MCF 10A (cell line): ENCODE measurements at regions not wholly inside any gene's neighbourhood (a gene's known extent, or its start where the extent isn't known, plus 50 kb on each side); places are given as distances from the start of the nearest gene placed in this dataset.

Experiments
- BruUV-seq: library from RNA; stranded (reverse); fragments of 400-500 nt; replicated peaks from 2 replicates; lab custom pipeline; 2021; lab: Mats Ljungman, UMichigan
- CTCF ChIA-PET: fragments of 300-600 bp; sonication (Branson Sonifier 250); formaldehyde crosslinking; extraction: SDS; loops from one replicate; lab custom pipeline; 2021; ENCODE audit warnings: antibody characterized with exemption, inconsistent platforms; lab: Yijun Ruan, JAX
- POLR2A ChIA-PET: fragments of 300-600, 350-650 bp; sonication (Branson Sonifier 250); formaldehyde crosslinking; extraction: SDS; loops from one replicate; lab custom pipeline; 2020; ENCODE audit warnings: antibody characterized with exemption, inconsistent platforms; lab: Yijun Ruan, JAX
- DNase-seq: peaks from one replicate; pipeline ENCODE4 v3.0.0-alpha.2; 2018; ENCODE audit not compliant: unreplicated experiment
- H3K27ac Mint-ChIP-seq: one replicate; pipeline ENCODE4 v1.8.0; 2022; ENCODE audit warnings: mild to moderate bottlenecking, low read depth, mixed read lengths; ENCODE audit not compliant: unreplicated experiment
- H3K27me3 Mint-ChIP-seq: one replicate; pipeline ENCODE4 v1.8.0; 2022; ENCODE audit warnings: mixed read lengths; ENCODE audit not compliant: insufficient read depth, unreplicated experiment
- H3K36me3 Mint-ChIP-seq: one replicate; pipeline ENCODE4 v1.8.0; 2022; ENCODE audit warnings: mild to moderate bottlenecking, moderate library complexity, mixed read lengths; ENCODE audit not compliant: insufficient read depth, unreplicated experiment
- H3K4me1 Mint-ChIP-seq: one replicate; pipeline ENCODE4 v1.8.0; 2022; ENCODE audit warnings: mixed read lengths; ENCODE audit not compliant: insufficient read depth, unreplicated experiment
- H3K4me3 Mint-ChIP-seq: one replicate; pipeline ENCODE4 v1.8.0; 2022; ENCODE audit warnings: mild to moderate bottlenecking, moderate library complexity, mixed read lengths; ENCODE audit not compliant: unreplicated experiment
- H3K9me3 Mint-ChIP-seq: one replicate; pipeline ENCODE4 v1.8.0; 2022; ENCODE audit warnings: mixed read lengths; ENCODE audit not compliant: unreplicated experiment
- CTCF ChIP-seq: fragments of 200-600 bp; IDR thresholded peaks from one replicate; pipeline ENCODE4 v1.8.0; 2022; ENCODE audit warnings: antibody characterized with exemption, mild to moderate bottlenecking; ENCODE audit not compliant: unreplicated experiment
- intact Hi-C: fragments of 100-400 bp; cut with micrococcal nuclease; formaldehyde crosslinking; loops from 2 replicates; pipeline ENCODE4 v1.14.1; 2022

- intact Hi-C loops: no loop called here
- CTCF ChIA-PET: interaction anchor here (0.6 kb wide), 1 partner anchor 34 kb away, joined by 3 read pairs; no protein-coding TSS in a partner anchor
- POLR2A ChIA-PET: no interaction called here
- Mint-ChIP-seq H3K27ac (no peak overlapping the region), H3K36me3 (no peaks in the 10 kb centered on the region), H3K9me3 (no peaks in the 10 kb centered on the region), H3K27me3 (no peaks in the 10 kb centered on the region), H3K4me3 (no peak overlapping the region), H3K4me1 (no peaks in the 10 kb centered on the region)
- TF ChIP-seq CTCF: peak; percentile 16
- BruUV-seq: no TSS peak
- no peak for DNase-seq
Observed at GRCh38 chr1:188365874-188366273, 1537.1 kb downstream of the PLA2G4A start.

GRCh38 chr1:188367661-188368060 is 1538.9 kb downstream of the PLA2G4A start:
- TF ChIP-seq CTCF: no peak
- POLR2A ChIA-PET: no interaction called here
- Mint-ChIP-seq H3K27me3 (no peaks in the 10 kb centered on the region), H3K9me3 (no peaks in the 10 kb centered on the region), H3K27ac (no peak overlapping the region), H3K4me3 (no peak overlapping the region), H3K36me3 (no peaks in the 10 kb centered on the region), H3K4me1 (no peaks in the 10 kb centered on the region)
- BruUV-seq: no TSS peak
- DNase-seq: no peak
- CTCF ChIA-PET: interaction anchor here (1.5 kb wide), 1 partner anchor 10 kb away, joined by 3 read pairs; no protein-coding TSS in a partner anchor
- intact Hi-C loops: no loop called here

GRCh38 chr1:188371295-188371806 is 1542.6 kb downstream of the PLA2G4A start:
- Mint-ChIP-seq H3K4me3 (no peak overlapping the region), H3K9me3 (no peaks in the 10 kb centered on the region), H3K36me3 (no peaks in the 10 kb centered on the region), H3K4me1 (no peaks in the 10 kb centered on the region), H3K27ac (no peak overlapping the region), H3K27me3 (no peaks in the 10 kb centered on the region)
- CTCF ChIA-PET: interaction anchor here (0.7 kb wide), 1 partner anchor 1337 kb away, joined by 3 read pairs; no protein-coding TSS in a partner anchor
- no TSS peak for BruUV-seq
- DNase-seq: no peak
- intact Hi-C loops: no loop called here
- no peak for TF ChIP-seq CTCF
- POLR2A ChIA-PET: no interaction called here

GRCh38 chr1:188372821-188373220 is 1544.1 kb downstream of the PLA2G4A start:
- peaks cover 9% of the 10 kb centered on the region for H3K9me3 Mint-ChIP-seq
- H3K4me3 Mint-ChIP-seq: no peak overlapping the region
- no peak overlapping the region for H3K27ac Mint-ChIP-seq
- no peak for TF ChIP-seq CTCF
- H3K4me1 Mint-ChIP-seq: no peaks in the 10 kb centered on the region
- DNase-seq: no peak
- intact Hi-C loops: no loop called here
- ChIA-PET CTCF (no interaction called here), POLR2A (no interaction called here)
- H3K27me3 Mint-ChIP-seq: no peaks in the 10 kb centered on the region
- H3K36me3 Mint-ChIP-seq: no peaks in the 10 kb centered on the region
- no TSS peak for BruUV-seq
